GM10266 (cell line): ENCODE measurements at regions not wholly inside any gene's neighbourhood (a gene's known extent, or its start where the extent isn't known, plus 50 kb on each side); places are given as distances from the start of the nearest gene placed in this dataset.

Experiments used
- DNase-seq: peaks from one replicate; pipeline ENCODE4 v3.0.0; 2012; ENCODE audit errors: extremely low spot score
- TF ChIP-seq, protein P1 (sequence below): IDR thresholded peaks from 2 replicates; pipeline ENCODE4 v1.5.1; 2012; ENCODE audit warnings: mild to moderate bottlenecking, low read depth; ENCODE audit not compliant: control insufficient read depth, insufficient read depth; ENCODE audit errors: missing control alignments

DNA sequence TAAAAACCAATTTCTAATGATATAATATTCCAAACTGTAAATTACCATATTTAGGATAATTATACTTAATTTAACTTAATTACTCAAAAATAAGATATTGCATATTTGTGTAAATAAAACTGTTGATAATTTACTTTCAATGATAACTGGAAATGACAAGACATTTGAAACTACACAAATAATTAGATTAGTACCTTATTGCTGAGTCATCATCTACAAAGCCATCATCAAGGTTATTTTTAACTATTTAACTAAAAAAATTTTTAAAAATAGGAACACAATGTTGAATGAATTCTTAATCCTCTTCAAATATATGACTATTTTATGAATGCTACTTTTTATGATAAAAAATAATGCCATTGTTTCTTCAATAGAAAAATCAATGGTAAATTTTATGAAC is 364.3 kb downstream of the SLITRK6 start:
- TF ChIP-seq, protein P1, sequence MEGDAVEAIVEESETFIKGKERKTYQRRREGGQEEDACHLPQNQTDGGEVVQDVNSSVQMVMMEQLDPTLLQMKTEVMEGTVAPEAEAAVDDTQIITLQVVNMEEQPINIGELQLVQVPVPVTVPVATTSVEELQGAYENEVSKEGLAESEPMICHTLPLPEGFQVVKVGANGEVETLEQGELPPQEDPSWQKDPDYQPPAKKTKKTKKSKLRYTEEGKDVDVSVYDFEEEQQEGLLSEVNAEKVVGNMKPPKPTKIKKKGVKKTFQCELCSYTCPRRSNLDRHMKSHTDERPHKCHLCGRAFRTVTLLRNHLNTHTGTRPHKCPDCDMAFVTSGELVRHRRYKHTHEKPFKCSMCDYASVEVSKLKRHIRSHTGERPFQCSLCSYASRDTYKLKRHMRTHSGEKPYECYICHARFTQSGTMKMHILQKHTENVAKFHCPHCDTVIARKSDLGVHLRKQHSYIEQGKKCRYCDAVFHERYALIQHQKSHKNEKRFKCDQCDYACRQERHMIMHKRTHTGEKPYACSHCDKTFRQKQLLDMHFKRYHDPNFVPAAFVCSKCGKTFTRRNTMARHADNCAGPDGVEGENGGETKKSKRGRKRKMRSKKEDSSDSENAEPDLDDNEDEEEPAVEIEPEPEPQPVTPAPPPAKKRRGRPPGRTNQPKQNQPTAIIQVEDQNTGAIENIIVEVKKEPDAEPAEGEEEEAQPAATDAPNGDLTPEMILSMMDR, result no peak
- DNase-seq, result no peak

DNA sequence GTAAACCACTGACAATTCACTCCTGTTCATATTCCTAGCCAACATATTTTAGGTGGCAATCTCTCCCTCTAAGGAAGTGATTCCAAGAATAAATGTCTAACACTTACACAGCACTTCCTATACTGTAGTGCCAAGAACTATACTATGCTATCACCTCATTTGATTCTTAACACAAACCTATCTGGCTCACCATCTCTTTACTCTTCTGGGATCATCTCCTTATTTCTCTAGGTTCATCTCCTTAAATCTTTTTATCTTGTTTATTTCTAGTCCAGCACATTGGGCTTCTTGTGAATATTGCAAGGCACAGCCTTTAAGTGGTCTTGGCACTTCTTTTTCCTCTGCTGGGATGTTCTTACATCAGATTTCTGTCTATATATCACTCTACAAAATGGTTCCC is 366.3 kb downstream of the SLITRK6 start:
- DNase-seq, result no peak
- TF ChIP-seq, protein P1, result no peak

DNA sequence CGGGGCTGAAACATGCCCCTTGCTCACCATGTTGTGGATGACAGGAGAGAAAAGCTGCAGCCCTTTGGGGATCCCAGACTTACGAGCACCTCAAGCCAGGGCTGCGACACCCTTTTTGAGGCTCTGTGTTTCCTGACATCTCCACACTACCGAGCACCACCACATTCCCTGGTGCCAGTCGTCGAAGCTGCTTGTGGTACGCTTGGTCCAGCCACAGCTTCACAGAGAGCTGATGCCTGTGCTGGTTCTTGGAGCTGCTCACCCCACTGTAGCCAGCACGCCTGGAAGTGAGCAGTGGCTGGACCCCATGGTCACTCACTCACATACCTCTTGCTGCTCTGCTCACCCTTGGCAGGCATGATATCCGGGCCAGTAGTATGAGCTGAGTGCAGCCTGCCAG is 367.5 kb downstream of the SLITRK6 start:
- TF ChIP-seq, protein P1, result no peak

DNA sequence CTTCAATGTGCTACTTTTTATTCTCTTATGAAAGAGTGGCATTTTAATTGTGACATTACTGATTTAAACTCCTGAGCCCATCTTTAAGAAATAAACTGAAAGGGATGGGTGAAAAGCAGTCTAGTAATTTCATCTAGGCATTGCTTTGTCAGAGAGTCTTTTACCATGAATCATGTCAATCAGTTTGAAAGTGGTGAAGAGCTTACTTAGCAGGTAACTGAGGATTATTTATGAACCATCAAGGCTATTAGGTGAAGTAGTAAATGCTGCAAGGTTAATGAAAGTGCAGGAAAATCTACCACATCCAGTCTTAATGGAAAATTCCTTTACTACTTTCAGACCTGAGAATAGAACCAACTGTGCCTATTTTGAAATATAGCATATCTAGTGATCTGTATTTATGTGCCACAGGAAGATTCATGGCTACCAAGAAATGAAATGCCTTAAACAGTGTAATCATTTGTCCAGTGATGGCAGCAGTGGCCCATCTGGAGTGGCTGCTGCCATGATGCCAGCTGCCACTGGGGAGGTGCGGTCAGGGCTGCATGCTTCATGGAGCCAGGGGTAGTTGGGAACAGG is 368.9 kb downstream of the SLITRK6 start:
- no peak for DNase-seq
- TF ChIP-seq, protein P1, result no peak

More for the DNA sequence above, 367.5 kb downstream of the SLITRK6 start:
- DNase-seq, result no peak

DNA sequence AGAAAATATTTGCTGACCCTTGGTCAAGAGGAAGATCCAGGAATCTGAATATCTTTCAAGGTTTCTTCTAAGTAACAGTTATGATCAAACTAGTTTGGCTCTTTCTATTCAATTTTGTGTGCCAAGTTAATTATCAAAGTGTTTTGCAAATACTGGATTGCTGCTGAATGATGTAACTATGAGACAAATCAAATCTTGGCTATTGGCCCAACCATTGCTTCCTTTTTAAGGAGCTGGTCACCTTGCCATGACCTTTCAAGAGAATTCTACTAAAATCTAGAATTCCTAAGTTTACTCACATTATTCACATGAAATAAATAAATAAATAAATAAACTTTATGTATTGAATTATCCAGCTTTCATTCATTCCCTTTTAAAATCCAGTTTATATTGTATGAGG is 371.8 kb downstream of the SLITRK6 start:
- TF ChIP-seq, protein P1, result no peak
- DNase-seq, result no peak

DNA sequence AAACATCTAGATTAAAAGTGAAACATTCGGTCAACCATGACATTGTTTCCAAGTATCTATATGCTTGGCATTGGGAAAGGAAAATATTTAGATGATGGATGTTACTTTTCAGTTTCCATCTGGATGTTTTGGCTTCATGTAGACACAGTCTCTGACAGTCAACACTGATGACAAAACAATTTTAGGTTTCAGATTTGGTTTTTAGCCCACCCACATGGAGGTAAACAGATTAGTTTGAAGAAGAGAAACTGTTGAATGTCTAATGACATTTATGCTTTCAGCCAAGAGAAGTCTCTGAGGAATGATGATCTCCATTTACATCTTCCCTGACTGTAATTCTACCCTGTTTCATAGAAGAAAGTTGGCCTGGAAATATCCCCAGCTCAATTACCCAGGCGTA is 379.1 kb downstream of the SLITRK6 start:
- no peak for DNase-seq
- TF ChIP-seq, protein P1, result no peak

DNA sequence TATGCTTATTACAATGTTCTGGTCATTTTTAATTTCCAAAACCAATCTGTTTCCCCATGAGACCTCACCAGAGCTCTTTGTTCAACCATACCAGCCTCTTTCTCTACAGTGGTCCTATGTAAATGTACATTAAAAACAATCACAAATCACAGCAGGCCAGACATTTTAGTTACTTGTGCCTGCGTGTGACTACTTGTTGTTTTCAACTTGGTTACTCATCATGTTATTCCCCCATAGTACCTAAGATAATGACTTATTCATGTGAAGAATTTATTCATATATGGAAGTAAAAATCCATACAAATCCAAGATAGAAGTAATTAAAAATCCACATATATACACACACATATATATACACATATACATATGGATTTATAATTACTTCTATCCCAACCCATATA is 379.6 kb downstream of the SLITRK6 start:
- no peak for DNase-seq
- TF ChIP-seq, protein P1, result no peak
